K562 (cell line): ENCODE measurements at regions not wholly inside any gene's neighbourhood (a gene's known extent, or its start where the extent isn't known, plus 50 kb on each side); places are given as distances from the start of the nearest gene placed in this dataset.

Experiments
- ATAC-seq: fragments of 200-7000 bp; cut with Tn5 transposase; 3 replicates; pipeline ENCODE4 v1.9.1; 2020; ENCODE audit warnings: moderate library complexity
- BruUV-seq: library from RNA; stranded (reverse); fragments of 400-500 nt; replicated peaks from 2 replicates; lab custom pipeline; 2021; lab: Mats Ljungman, UMichigan
- CTCF ChIA-PET: fragments of 300-600 bp; formaldehyde crosslinking; extraction: SDS; loops from one replicate; lab custom pipeline; 2021; ENCODE audit warnings: low intra/inter-chr PET ratio; lab: Yijun Ruan, JAX
- POLR2A ChIA-PET: fragments of 300-600, 350-650 bp; sonication (Branson Sonifier 250); formaldehyde crosslinking; extraction: SDS; loops from one replicate; lab custom pipeline; 2021; ENCODE audit warnings: antibody characterized with exemption, inconsistent platforms; lab: Yijun Ruan, JAX
- DNase-seq, 4 experiments: peaks; one replicate each; pipeline versions ENCODE4 v3.0.0 to v3.0.0-alpha.2; 2011 to 2018; ENCODE audit warnings: low spot score in 3 of 4, mixed read lengths in 3 of 4; ENCODE audit errors: extremely low read depth in 1 of 4
- FAIRE-seq: peaks from 2 replicates; lab custom pipeline; 2011; peaks lifted over from hg19 to GRCh38; lab: Jason Lieb, UNC
- H2AFZ ChIP-seq: 2 replicates; pipeline ENCODE4 v1.6.0; 2011; ENCODE audit warnings: low read depth, low read length, control low read depth, inconsistent platforms
- H3K27ac ChIP-seq: fragments of 200-600 bp; 3 replicates; pipeline ENCODE4 v1.8.0; 2011; ENCODE audit warnings: low read depth, mild to moderate bottlenecking, control low read depth, inconsistent platforms, low read length, moderate library complexity, mixed read lengths; ENCODE audit errors: extremely low read depth
- H3K27me3 ChIP-seq, 2 experiments: fragments of 300-600 bp in 1 of 2; 2 replicates in 1 of 2; 3 replicates in 1 of 2; pipeline versions ENCODE4 v1.6.0 to v1.8.0; 2011; ENCODE audit warnings: inconsistent platforms in 2 of 2, low read length in 2 of 2, mild to moderate bottlenecking in 1 of 2, mixed read lengths in 1 of 2, moderate library complexity in 1 of 2; ENCODE audit not compliant: control insufficient read depth in 2 of 2, insufficient read depth in 2 of 2
- H3K36me3 ChIP-seq: fragments of 300-600 bp; 3 replicates; pipeline ENCODE4 v1.8.0; 2011; ENCODE audit warnings: mild to moderate bottlenecking, low read length, inconsistent platforms; ENCODE audit not compliant: control insufficient read depth, insufficient read depth
- H3K4me1 ChIP-seq, 2 experiments: fragments of 200-600 bp in 1 of 2; replicated peaks in 1 of 2; 2 replicates in 1 of 2; 3 replicates in 1 of 2; pipeline versions ENCODE4 v1.5.1 to v1.8.0; 2011; ENCODE audit warnings: inconsistent platforms in 2 of 2, low read length in 2 of 2, mild to moderate bottlenecking in 1 of 2, mixed read lengths in 1 of 2, moderate library complexity in 1 of 2; ENCODE audit not compliant: control insufficient read depth in 2 of 2, insufficient read depth in 2 of 2
- H3K4me2 ChIP-seq: 2 replicates; pipeline ENCODE4 v1.6.1; 2011; ENCODE audit warnings: low read length, control low read depth, inconsistent platforms, mixed read lengths; ENCODE audit not compliant: insufficient read depth
- H3K4me3 ChIP-seq: fragments of 200-600 bp; sonication (generic), shearing (Covaris generic); 2 replicates; pipeline ENCODE4 v1.5.1; 2016; ENCODE audit warnings: control low read depth, inconsistent platforms
- H3K79me2 ChIP-seq: fragments of 200-600 bp; 3 replicates; pipeline ENCODE4 v1.8.0; 2011; ENCODE audit warnings: low read length, inconsistent platforms; ENCODE audit not compliant: control insufficient read depth, insufficient read depth
- H3K9ac ChIP-seq, 2 experiments: 2 replicates each; pipeline versions ENCODE4 v1.6.0 to v1.6.1; 2011; ENCODE audit warnings: low read depth in 2 of 2, low read length in 2 of 2, control low read depth in 1 of 2, inconsistent platforms in 1 of 2, mild to moderate bottlenecking in 1 of 2, mixed read lengths in 1 of 2; ENCODE audit not compliant: insufficient read depth in 1 of 2
- H3K9me1 ChIP-seq: one replicate; pipeline ENCODE4 v1.6.0; 2011; ENCODE audit warnings: inconsistent platforms, mild to moderate bottlenecking, low read length, moderate library complexity; ENCODE audit not compliant: control insufficient read depth, insufficient read depth
- H3K9me3 ChIP-seq: replicated peaks from 2 replicates; pipeline ENCODE4 v1.5.1; 2011; ENCODE audit warnings: low read depth, low read length, inconsistent platforms; ENCODE audit not compliant: control insufficient read depth, insufficient read depth
- H4K20me1 ChIP-seq: replicated peaks from 2 replicates; pipeline ENCODE4 v1.6.1; 2011; ENCODE audit warnings: low read length, inconsistent platforms, mixed read lengths; ENCODE audit not compliant: control insufficient read depth, insufficient read depth
- ASH1L ChIP-seq: fragments of 450-650 bp; IDR thresholded peaks from 2 replicates; pipeline ENCODE4 v1.6.1; 2018; ENCODE audit warnings: borderline replicate concordance, mild to moderate bottlenecking, low read depth; ENCODE audit not compliant: partially characterized antibody
- C11orf30 ChIP-seq: fragments of 450-650 bp; IDR thresholded peaks from 2 replicates; pipeline ENCODE4 v1.6.1; 2016; ENCODE audit warnings: low read depth, mild to moderate bottlenecking
- DACH1 ChIP-seq: fragments of 450-650 bp; IDR thresholded peaks from 2 replicates; pipeline ENCODE4 v1.6.1; 2018; ENCODE audit not compliant: partially characterized antibody
- FOS ChIP-seq: IDR thresholded peaks from 3 replicates; pipeline ENCODE4 v1.6.1; 2011; ENCODE audit not compliant: insufficient read length; ENCODE audit errors: extremely low read depth
- HNRNPK ChIP-seq: fragments of 200-400 bp; formaldehyde crosslinking; IDR thresholded peaks from one replicate; pipeline ENCODE4 v1.6.1; 2018; ENCODE audit warnings: mild to moderate bottlenecking, low read depth, low read length; ENCODE audit not compliant: poor library complexity, severe bottlenecking
- LEF1 ChIP-seq: fragments of 450-650 bp; IDR thresholded peaks from 2 replicates; pipeline ENCODE4 v1.6.1; 2016; ENCODE audit warnings: mild to moderate bottlenecking
- NR3C1 ChIP-seq: sonication (generic); formaldehyde crosslinking; IDR thresholded peaks from 2 replicates; pipeline ENCODE4 v1.8.1; 2022; ENCODE audit warnings: missing genetic modification reagents
- RBM17 ChIP-seq: fragments of 200-400 bp; formaldehyde crosslinking; IDR thresholded peaks from 2 replicates; pipeline ENCODE4 v1.6.1; 2017; ENCODE audit warnings: low read depth, mild to moderate bottlenecking, low read length, borderline replicate concordance
- SMAD4 ChIP-seq: fragments of 250-450 bp; sonication (Bioruptor Pico); conservative IDR thresholded peaks from 2 replicates; pipeline ENCODE4 v1.8.0; 2021; ENCODE audit warnings: inconsistent platforms, mild to moderate bottlenecking, moderate library complexity
- ZNF134 ChIP-seq: fragments of 250-450 bp; sonication (Bioruptor Pico); conservative IDR thresholded peaks from 2 replicates; pipeline ENCODE4 v1.4.0; 2020
- ZNF274 ChIP-seq: IDR thresholded peaks from 2 replicates; pipeline ENCODE4 v1.6.1; 2011; ENCODE audit warnings: low read depth, mild to moderate bottlenecking, low read length, moderate library complexity, borderline replicate concordance
- WGBS: fragments of 100-300 bp; shearing (Covaris generic); methylation state at CpG from one replicate; pipeline ENCODE4 v1.1.6; 2016; ENCODE audit warnings: low coverage, mixed read lengths; ENCODE audit not compliant: insufficient coverage; ENCODE audit errors: missing lambda C conversion rate; 5-methylcytosine and 5-hydroxymethylcytosine counted together
- in situ Hi-C: fragments of 300-500 bp; cut with MboI; formaldehyde crosslinking; loops from 4 replicates; pipeline ENCODE4 v1.15.0; 2018; ENCODE audit warnings: inconsistent platforms, mixed read lengths
- intact Hi-C: fragments of 100-400 bp; cut with micrococcal nuclease; formaldehyde crosslinking; loops from 2 replicates; pipeline ENCODE4 v1.14.2; 2022
- TF ChIP-seq, protein P1 (sequence below): fragments of 450-650 bp; formaldehyde crosslinking; IDR thresholded peaks from 2 replicates; pipeline ENCODE4 v1.4.0; 2020; ENCODE audit warnings: mild to moderate bottlenecking, moderate library complexity
- TF ChIP-seq, protein P2 (sequence below): sonication (generic); formaldehyde crosslinking; IDR thresholded peaks from 2 replicates; pipeline ENCODE4 v1.8.0; 2023; ENCODE audit warnings: missing genetic modification reagents, mild to moderate bottlenecking, borderline replicate concordance
- TF ChIP-seq, protein P3 (sequence below): fragments of 150-350 bp; conservative IDR thresholded peaks from 2 replicates; pipeline ENCODE4 v1.6.1; 2014; ENCODE audit warnings: low read length

DNA sequence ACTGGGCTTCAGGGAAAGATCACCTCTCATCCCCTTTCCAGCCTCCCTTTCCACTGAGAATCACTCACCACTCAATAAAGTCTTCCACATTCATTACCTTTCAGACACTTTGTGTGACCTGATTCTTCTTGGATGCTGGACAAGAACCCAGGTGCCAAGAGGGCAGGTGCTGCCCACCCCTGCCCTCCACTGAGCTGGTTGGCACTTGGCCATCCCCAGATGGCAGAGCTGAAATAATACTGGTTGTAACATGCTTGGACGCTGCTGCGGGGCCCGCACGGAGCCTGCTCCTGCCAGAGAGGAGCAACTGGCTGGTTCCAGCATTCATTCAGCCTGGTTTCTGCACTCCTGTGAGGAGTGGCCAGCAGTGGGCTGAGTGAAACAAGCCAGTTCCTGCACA lies 386.7 kb upstream of the CCDC196 start:
- WGBS = 0% methylated on average over 4 of the region's 4 CpGs
- TF ChIP-seq, protein P1, sequence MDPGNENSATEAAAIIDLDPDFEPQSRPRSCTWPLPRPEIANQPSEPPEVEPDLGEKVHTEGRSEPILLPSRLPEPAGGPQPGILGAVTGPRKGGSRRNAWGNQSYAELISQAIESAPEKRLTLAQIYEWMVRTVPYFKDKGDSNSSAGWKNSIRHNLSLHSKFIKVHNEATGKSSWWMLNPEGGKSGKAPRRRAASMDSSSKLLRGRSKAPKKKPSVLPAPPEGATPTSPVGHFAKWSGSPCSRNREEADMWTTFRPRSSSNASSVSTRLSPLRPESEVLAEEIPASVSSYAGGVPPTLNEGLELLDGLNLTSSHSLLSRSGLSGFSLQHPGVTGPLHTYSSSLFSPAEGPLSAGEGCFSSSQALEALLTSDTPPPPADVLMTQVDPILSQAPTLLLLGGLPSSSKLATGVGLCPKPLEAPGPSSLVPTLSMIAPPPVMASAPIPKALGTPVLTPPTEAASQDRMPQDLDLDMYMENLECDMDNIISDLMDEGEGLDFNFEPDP (CRISPR knock-in tag) = no peak
- TF ChIP-seq LEF1 (no peak), SMAD4 (CRISPR knock-in tag) (no peak), FOS (no peak), C11orf30 (no peak), RBM17 (no peak), ZNF134 (no peak), ZNF274 (no peak), DACH1 (no peak), ASH1L (no peak), NR3C1 (CRISPR knock-in tag) (no peak), HNRNPK (no peak)
- TF ChIP-seq, protein P2, sequence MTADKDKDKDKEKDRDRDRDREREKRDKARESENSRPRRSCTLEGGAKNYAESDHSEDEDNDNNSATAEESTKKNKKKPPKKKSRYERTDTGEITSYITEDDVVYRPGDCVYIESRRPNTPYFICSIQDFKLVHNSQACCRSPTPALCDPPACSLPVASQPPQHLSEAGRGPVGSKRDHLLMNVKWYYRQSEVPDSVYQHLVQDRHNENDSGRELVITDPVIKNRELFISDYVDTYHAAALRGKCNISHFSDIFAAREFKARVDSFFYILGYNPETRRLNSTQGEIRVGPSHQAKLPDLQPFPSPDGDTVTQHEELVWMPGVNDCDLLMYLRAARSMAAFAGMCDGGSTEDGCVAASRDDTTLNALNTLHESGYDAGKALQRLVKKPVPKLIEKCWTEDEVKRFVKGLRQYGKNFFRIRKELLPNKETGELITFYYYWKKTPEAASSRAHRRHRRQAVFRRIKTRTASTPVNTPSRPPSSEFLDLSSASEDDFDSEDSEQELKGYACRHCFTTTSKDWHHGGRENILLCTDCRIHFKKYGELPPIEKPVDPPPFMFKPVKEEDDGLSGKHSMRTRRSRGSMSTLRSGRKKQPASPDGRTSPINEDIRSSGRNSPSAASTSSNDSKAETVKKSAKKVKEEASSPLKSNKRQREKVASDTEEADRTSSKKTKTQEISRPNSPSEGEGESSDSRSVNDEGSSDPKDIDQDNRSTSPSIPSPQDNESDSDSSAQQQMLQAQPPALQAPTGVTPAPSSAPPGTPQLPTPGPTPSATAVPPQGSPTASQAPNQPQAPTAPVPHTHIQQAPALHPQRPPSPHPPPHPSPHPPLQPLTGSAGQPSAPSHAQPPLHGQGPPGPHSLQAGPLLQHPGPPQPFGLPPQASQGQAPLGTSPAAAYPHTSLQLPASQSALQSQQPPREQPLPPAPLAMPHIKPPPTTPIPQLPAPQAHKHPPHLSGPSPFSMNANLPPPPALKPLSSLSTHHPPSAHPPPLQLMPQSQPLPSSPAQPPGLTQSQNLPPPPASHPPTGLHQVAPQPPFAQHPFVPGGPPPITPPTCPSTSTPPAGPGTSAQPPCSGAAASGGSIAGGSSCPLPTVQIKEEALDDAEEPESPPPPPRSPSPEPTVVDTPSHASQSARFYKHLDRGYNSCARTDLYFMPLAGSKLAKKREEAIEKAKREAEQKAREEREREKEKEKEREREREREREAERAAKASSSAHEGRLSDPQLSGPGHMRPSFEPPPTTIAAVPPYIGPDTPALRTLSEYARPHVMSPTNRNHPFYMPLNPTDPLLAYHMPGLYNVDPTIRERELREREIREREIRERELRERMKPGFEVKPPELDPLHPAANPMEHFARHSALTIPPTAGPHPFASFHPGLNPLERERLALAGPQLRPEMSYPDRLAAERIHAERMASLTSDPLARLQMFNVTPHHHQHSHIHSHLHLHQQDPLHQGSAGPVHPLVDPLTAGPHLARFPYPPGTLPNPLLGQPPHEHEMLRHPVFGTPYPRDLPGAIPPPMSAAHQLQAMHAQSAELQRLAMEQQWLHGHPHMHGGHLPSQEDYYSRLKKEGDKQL (CRISPR knock-in tag) = no peak
- TF ChIP-seq, protein P3, sequence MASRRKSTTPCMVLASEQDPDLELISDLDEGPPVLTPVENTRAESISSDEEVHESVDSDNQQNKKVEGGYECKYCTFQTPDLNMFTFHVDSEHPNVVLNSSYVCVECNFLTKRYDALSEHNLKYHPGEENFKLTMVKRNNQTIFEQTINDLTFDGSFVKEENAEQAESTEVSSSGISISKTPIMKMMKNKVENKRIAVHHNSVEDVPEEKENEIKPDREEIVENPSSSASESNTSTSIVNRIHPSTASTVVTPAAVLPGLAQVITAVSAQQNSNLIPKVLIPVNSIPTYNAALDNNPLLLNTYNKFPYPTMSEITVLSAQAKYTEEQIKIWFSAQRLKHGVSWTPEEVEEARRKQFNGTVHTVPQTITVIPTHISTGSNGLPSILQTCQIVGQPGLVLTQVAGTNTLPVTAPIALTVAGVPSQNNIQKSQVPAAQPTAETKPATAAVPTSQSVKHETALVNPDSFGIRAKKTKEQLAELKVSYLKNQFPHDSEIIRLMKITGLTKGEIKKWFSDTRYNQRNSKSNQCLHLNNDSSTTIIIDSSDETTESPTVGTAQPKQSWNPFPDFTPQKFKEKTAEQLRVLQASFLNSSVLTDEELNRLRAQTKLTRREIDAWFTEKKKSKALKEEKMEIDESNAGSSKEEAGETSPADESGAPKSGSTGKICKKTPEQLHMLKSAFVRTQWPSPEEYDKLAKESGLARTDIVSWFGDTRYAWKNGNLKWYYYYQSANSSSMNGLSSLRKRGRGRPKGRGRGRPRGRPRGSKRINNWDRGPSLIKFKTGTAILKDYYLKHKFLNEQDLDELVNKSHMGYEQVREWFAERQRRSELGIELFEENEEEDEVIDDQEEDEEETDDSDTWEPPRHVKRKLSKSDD = no peak

More for the DNA sequence above, 386.7 kb upstream of the CCDC196 start:
- no peak for ATAC-seq
- intact Hi-C loops (no loop called here), in situ Hi-C loops (no loop called here)
- FAIRE-seq = no peak
- no peaks in the 10 kb centered on the region for H4K20me1 ChIP-seq
- POLR2A ChIA-PET = no interaction called here
- DNase-seq = no peak
- CTCF ChIA-PET = no interaction called here
- no peak overlapping the region for H3K4me3 ChIP-seq
- no TSS peak for BruUV-seq
- peaks cover 0 to 6% of the 10 kb centered on the region in 2 experiments; a peak in 1 of 5 replicates for H3K27me3 ChIP-seq
- no peak overlapping the region for H3K9ac ChIP-seq
- no peak overlapping the region for H2AFZ ChIP-seq
- H3K9me3 ChIP-seq = no peaks in the 10 kb centered on the region
- H3K4me1 ChIP-seq = peaks cover 0 to under 1% of the 10 kb centered on the region in 2 experiments; a peak in 1 of 5 replicates
- H3K36me3 ChIP-seq = no peaks in the 10 kb centered on the region
- H3K4me2 ChIP-seq = no peak overlapping the region
- H3K79me2 ChIP-seq = no peaks in the 10 kb centered on the region
- H3K9me1 ChIP-seq = no peaks in the 10 kb centered on the region
- no peak overlapping the region for H3K27ac ChIP-seq
